SU-DHL-6 (cell line): ENCODE measurements at regions not wholly inside any gene's neighbourhood (a gene's known extent, or its start where the extent isn't known, plus 50 kb on each side); places are given as distances from the start of the nearest gene placed in this dataset.

ENCODE experiments used
- H2AFZ ChIP-seq: fragments of 200-600 bp; sonication (generic); 2 replicates; pipeline ENCODE4 v1.6.1; 2014; ENCODE audit warnings: low read depth, mild to moderate bottlenecking, moderate library complexity, mixed read lengths, antibody characterized with exemption, low read length; ENCODE audit not compliant: severe bottlenecking
- H3F3A ChIP-seq: fragments of 200-600 bp; shearing (Covaris generic); 2 replicates; pipeline ENCODE4 v1.6.0; 2016; ENCODE audit warnings: antibody characterized with exemption, mild to moderate bottlenecking; ENCODE audit not compliant: insufficient read depth
- H3K27ac ChIP-seq: fragments of 200-600 bp; sonication (generic); 2 replicates; pipeline ENCODE4 v1.5.1; 2016; ENCODE audit warnings: low read depth, mild to moderate bottlenecking, low read length, moderate library complexity, mixed read lengths
- H3K27me3 ChIP-seq: fragments of 200-600 bp; sonication (generic), shearing (Covaris generic); 2 replicates; pipeline ENCODE4 v1.6.0; 2014; ENCODE audit warnings: mild to moderate bottlenecking, low read length
- H3K36me3 ChIP-seq: fragments of 200-600 bp; sonication (generic); 2 replicates; pipeline ENCODE4 v1.6.1; 2014; ENCODE audit warnings: mild to moderate bottlenecking, low read length, mixed read lengths
- H3K4me2 ChIP-seq: fragments of 300-600, 200-600 bp; shearing (Covaris generic), sonication (generic); 2 replicates; pipeline ENCODE4 v1.6.0; 2014; ENCODE audit warnings: low read length, low read depth, mild to moderate bottlenecking; ENCODE audit not compliant: poor library complexity, severe bottlenecking
- H3K4me3 ChIP-seq: fragments of 200-600 bp; sonication (generic); 2 replicates; pipeline ENCODE4 v1.5.1; 2014; ENCODE audit warnings: antibody characterized with exemption, low read length, mild to moderate bottlenecking, mixed read lengths; ENCODE audit not compliant: insufficient read depth, poor library complexity, severe bottlenecking
- H3K79me2 ChIP-seq: fragments of 200-600 bp; sonication (generic); 2 replicates; pipeline ENCODE4 v1.6.1; 2014; ENCODE audit warnings: mild to moderate bottlenecking, low read length, moderate library complexity; ENCODE audit not compliant: insufficient read depth
- H3K9ac ChIP-seq: fragments of 200-600 bp; sonication (generic); 2 replicates; pipeline ENCODE4 v1.7.0; 2014; ENCODE audit warnings: mild to moderate bottlenecking, low read length
- H3K9me2 ChIP-seq: fragments of 200-600 bp; sonication (generic); replicated peaks from 2 replicates; pipeline ENCODE4 v1.6.1; 2014; ENCODE audit warnings: low read length; ENCODE audit not compliant: insufficient read depth
- H3K9me3 ChIP-seq: fragments of 200-600 bp; sonication (generic); 2 replicates; pipeline ENCODE4 v1.6.1; 2014; ENCODE audit warnings: low read length, mixed read lengths; ENCODE audit not compliant: insufficient read depth
- H4K20me1 ChIP-seq: fragments of 200-600 bp; sonication (generic); 2 replicates; pipeline ENCODE4 v1.6.1; 2014; ENCODE audit warnings: low read depth, mild to moderate bottlenecking, antibody characterized with exemption, low read length, moderate library complexity, mixed read lengths
- CTCF ChIP-seq: fragments of 200-600 bp; sonication (generic); IDR thresholded peaks from one replicate; pipeline ENCODE4 v1.5.1; 2017; ENCODE audit warnings: antibody characterized with exemption, mild to moderate bottlenecking, low read length, moderate library complexity; ENCODE audit not compliant: insufficient read depth, poor library complexity, severe bottlenecking
- EZH2phosphoT487 ChIP-seq: fragments of 200-600 bp; sonication (generic), shearing (Covaris generic); conservative IDR thresholded peaks from 2 replicates; pipeline ENCODE4 v1.6.1; 2018; ENCODE audit warnings: mild to moderate bottlenecking, antibody characterized with exemption, low read length, moderate library complexity, mixed read lengths

GRCh38 chr2:193315428-193316091 lies 1120.8 kb upstream of the TMEFF2 start:
- no peaks in the 10 kb centered on the region for H3K9me2 ChIP-seq
- H3K36me3 ChIP-seq: no peaks in the 10 kb centered on the region
- H3K9ac ChIP-seq: no peak overlapping the region
- H2AFZ ChIP-seq: no peak overlapping the region
- no peak overlapping the region for H3K4me2 ChIP-seq
- no peaks in the 10 kb centered on the region for H4K20me1 ChIP-seq
- no peaks in the 10 kb centered on the region for H3K27me3 ChIP-seq
- H3K4me3 ChIP-seq: no peak overlapping the region
- no peaks in the 10 kb centered on the region for H3K79me2 ChIP-seq
- no peak overlapping the region for H3K27ac ChIP-seq
- H3F3A ChIP-seq: no peaks in the 10 kb centered on the region
- TF ChIP-seq CTCF (no peak), EZH2phosphoT487 (no peak)
- H3K9me3 ChIP-seq: no peaks in the 10 kb centered on the region

- no peaks in the 10 kb centered on the region for H3K36me3 ChIP-seq
- no peaks in the 10 kb centered on the region for H4K20me1 ChIP-seq
- no peak overlapping the region for H3K27ac ChIP-seq
- H3K9ac ChIP-seq: no peak overlapping the region
- no peaks in the 10 kb centered on the region for H3K9me3 ChIP-seq
- no peaks in the 10 kb centered on the region for H3K9me2 ChIP-seq
- H3K27me3 ChIP-seq: no peaks in the 10 kb centered on the region
- H3F3A ChIP-seq: no peaks in the 10 kb centered on the region
- H3K4me3 ChIP-seq: no peak overlapping the region
- H3K4me2 ChIP-seq: no peak overlapping the region
- TF ChIP-seq CTCF (no peak), EZH2phosphoT487 (no peak)
- no peak overlapping the region for H2AFZ ChIP-seq
- no peaks in the 10 kb centered on the region for H3K79me2 ChIP-seq
Measured at GRCh38 chr2:193303464-193303863, 1108.7 kb upstream of the TMEFF2 start.

- H3K4me3 ChIP-seq: no peak overlapping the region
- H4K20me1 ChIP-seq: no peaks in the 10 kb centered on the region
- no peaks in the 10 kb centered on the region for H3K79me2 ChIP-seq
- no peaks in the 10 kb centered on the region for H3K36me3 ChIP-seq
- H2AFZ ChIP-seq: no peak overlapping the region
- no peak for TF ChIP-seq CTCF
- H3K9ac ChIP-seq: no peak overlapping the region
- no peak overlapping the region for H3K27ac ChIP-seq
- H3K27me3 ChIP-seq: no peaks in the 10 kb centered on the region
- no peaks in the 10 kb centered on the region for H3K9me3 ChIP-seq
- H3K9me2 ChIP-seq: no peaks in the 10 kb centered on the region
- H3K4me2 ChIP-seq: no peak overlapping the region
- H3F3A ChIP-seq: no peaks in the 10 kb centered on the region
Measured at GRCh38 chr2:193294371-193294770, 1099.6 kb upstream of the TMEFF2 start.
